Neural cell (in vitro differentiated cells): ENCODE measurements at regions not wholly inside any gene's neighbourhood (a gene's known extent, or its start where the extent isn't known, plus 50 kb on each side); places are given as distances from the start of the nearest gene placed in this dataset.

Experiments used
- MXI1 ChIP-seq: fragments of 450-650 bp; conservative IDR thresholded peaks from 2 replicates; pipeline ENCODE4 v1.6.1; 2014; ENCODE audit warnings: antibody characterized with exemption, mild to moderate bottlenecking; ENCODE audit not compliant: poor library complexity, severe bottlenecking
- TF ChIP-seq, protein P1 (sequence below): fragments of 450-650 bp; IDR thresholded peaks from 2 replicates; pipeline ENCODE4 v1.5.1; 2014; ENCODE audit warnings: antibody characterized with exemption, mild to moderate bottlenecking, moderate library complexity; ENCODE audit not compliant: poor library complexity, severe bottlenecking

DNA sequence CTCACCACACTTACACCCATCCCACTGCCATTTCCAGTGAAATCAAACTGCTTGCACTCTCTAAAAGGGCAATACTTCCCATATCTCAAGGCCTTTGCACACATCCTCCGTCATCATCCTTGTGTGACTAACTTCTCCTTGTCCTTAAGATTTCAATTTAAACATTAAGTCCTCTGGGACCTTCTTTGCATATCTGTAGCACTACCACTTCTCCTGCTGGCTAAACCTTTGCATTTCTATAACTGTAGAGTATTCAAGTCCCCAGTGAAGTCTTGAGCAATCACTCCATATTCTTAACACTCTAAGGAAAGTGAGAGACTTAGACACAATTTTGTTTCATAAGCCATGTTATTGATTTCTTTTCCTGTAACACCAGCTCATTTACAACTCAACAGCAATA lies 136.8 kb upstream of the EPHA4 start:
- TF ChIP-seq, protein P1, sequence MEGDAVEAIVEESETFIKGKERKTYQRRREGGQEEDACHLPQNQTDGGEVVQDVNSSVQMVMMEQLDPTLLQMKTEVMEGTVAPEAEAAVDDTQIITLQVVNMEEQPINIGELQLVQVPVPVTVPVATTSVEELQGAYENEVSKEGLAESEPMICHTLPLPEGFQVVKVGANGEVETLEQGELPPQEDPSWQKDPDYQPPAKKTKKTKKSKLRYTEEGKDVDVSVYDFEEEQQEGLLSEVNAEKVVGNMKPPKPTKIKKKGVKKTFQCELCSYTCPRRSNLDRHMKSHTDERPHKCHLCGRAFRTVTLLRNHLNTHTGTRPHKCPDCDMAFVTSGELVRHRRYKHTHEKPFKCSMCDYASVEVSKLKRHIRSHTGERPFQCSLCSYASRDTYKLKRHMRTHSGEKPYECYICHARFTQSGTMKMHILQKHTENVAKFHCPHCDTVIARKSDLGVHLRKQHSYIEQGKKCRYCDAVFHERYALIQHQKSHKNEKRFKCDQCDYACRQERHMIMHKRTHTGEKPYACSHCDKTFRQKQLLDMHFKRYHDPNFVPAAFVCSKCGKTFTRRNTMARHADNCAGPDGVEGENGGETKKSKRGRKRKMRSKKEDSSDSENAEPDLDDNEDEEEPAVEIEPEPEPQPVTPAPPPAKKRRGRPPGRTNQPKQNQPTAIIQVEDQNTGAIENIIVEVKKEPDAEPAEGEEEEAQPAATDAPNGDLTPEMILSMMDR = no peak
- no peak for TF ChIP-seq MXI1
